ENCODE measurements at regions not wholly inside any gene's neighbourhood (a gene's known extent, or its start where the extent isn't known, plus 50 kb on each side); places are given as distances from the start of the nearest gene placed in this dataset.
"Not testable (repeated sequence)": the region's sequence is repeated elsewhere in the genome, so short reads cannot be mapped to it uniquely, and the experiment has no call there.

DNA sequence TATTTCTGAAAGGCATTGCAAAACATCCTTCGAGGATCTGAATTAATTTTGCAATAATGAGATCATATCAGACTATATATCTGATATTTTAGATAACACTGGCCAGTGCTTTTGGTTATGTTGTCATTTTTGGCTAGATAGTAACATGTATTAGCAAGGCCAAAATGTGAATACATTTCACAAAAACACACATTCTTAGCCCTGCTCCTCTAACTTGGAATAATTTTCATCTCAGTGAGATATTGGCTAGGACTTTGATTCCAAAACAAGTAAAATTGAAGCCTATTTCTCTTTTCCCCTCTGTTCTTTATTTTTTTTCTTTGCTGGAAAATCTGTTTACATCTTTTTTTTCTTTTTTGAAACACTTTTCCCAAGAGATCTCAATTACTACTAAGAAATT lies 466.8 kb upstream of the CDH4 start:
- Mint-ChIP-seq H3K4me1 (peaks cover 4% of the 10 kb centered on the region), H3K27me3 (ENCODE audit: low read depth) (peaks cover 10% of the 10 kb centered on the region), H3K9me3 (peaks cover 2% of the 10 kb centered on the region), H3K27ac (ENCODE audit: unreplicated experiment) (no peak overlapping the region), H3K36me3 (ENCODE audit: low read depth) (no peaks in the 10 kb centered on the region), H3K4me3 (no peak overlapping the region)
- no peak for DNase-seq (ENCODE audit: low read depth, low spot score)
- TF ChIP-seq, protein P1, sequence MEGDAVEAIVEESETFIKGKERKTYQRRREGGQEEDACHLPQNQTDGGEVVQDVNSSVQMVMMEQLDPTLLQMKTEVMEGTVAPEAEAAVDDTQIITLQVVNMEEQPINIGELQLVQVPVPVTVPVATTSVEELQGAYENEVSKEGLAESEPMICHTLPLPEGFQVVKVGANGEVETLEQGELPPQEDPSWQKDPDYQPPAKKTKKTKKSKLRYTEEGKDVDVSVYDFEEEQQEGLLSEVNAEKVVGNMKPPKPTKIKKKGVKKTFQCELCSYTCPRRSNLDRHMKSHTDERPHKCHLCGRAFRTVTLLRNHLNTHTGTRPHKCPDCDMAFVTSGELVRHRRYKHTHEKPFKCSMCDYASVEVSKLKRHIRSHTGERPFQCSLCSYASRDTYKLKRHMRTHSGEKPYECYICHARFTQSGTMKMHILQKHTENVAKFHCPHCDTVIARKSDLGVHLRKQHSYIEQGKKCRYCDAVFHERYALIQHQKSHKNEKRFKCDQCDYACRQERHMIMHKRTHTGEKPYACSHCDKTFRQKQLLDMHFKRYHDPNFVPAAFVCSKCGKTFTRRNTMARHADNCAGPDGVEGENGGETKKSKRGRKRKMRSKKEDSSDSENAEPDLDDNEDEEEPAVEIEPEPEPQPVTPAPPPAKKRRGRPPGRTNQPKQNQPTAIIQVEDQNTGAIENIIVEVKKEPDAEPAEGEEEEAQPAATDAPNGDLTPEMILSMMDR (conservative IDR thresholded peaks at IDR 0.05), result no peak

DNA sequence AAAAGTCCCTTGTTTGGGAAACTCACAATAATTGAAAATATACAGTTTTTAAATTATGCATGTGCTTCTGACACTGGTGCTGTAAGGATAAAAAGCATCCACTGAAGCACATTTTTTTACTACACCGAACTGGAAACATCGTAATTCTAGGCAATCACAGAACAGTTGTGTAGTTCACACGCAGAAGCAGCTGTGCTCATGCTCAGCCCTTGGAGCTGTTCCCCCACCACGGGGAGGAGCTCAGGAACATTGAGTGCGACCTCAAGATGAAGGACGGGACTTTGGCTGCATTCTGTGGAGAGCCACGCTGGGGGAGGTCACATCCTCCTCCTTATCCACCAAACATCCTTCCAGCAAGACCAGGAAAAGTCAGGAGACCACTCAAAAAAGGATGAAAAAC lies 466.3 kb upstream of the CDH4 start:
- no peak for DNase-seq (ENCODE audit: low read depth, low spot score)
- H3K36me3 Mint-ChIP-seq (ENCODE audit: low read depth), result no peaks in the 10 kb centered on the region
- H3K4me1 Mint-ChIP-seq, result peaks cover 4% of the 10 kb centered on the region
- no peak overlapping the region for H3K4me3 Mint-ChIP-seq
- H3K27ac Mint-ChIP-seq (ENCODE audit: unreplicated experiment), result no peak overlapping the region
- peaks cover 14% of the 10 kb centered on the region for H3K27me3 Mint-ChIP-seq (ENCODE audit: low read depth)
- TF ChIP-seq, protein P1 (conservative IDR thresholded peaks at IDR 0.05), result no peak
- peaks cover 2% of the 10 kb centered on the region for H3K9me3 Mint-ChIP-seq

DNA sequence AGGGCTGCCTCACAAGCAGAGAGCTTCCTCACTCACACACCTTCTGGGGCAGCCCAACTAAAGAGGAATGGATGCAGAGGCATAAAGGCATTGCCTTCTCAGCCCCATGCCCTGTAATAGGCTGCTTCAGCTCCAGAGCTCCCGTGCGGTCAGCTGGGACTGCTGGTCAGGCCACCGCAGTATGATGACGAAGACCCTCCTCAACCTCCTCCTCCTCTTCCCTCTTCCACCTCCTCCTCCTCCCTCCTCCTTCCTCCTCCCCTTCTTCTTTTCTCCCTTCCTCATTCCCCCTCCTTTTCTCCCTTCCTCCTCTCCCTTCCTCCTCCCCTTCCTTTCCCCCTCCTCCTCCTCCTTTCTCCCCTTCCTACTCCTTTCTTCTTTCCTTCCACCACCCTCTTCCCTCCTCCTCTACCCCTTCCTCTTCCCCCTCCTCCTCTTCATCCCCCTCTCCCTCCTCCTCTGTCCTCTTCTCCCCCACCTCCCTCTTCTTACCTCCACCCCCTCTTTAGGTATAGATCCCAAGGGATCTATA lies 465.3 kb upstream of the CDH4 start:
- Mint-ChIP-seq H3K27me3 (ENCODE audit: low read depth) (peaks cover 20% of the 10 kb centered on the region), H3K36me3 (ENCODE audit: low read depth) (no peaks in the 10 kb centered on the region), H3K4me1 (peaks cover 4% of the 10 kb centered on the region), H3K27ac (ENCODE audit: unreplicated experiment) (no peak overlapping the region), H3K4me3 (no peak overlapping the region), H3K9me3 (peaks cover 2% of the 10 kb centered on the region)
- DNase-seq (ENCODE audit: low read depth, low spot score), result no peak
- TF ChIP-seq, protein P1 (conservative IDR thresholded peaks at IDR 0.05), result no peak

DNA sequence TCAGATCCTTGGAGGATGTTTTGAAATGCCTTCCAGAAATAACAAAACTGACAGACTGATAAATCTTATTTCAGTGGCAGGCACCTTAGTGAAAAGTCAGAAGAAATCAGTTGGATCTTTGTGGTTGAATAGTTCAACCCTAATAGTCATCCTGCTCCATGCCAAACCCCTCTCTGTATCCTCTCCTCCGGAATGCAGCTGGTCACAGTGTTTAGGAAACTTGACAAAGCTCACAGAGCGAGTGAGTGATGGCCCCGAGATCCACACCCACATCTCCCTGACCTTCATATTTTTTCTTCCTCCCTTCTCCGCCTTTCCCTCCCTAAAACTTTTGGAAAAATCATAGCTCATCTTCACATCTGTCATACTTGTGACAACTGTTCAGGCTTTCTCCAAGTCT lies 464.8 kb upstream of the CDH4 start:
- no peak for DNase-seq (ENCODE audit: low read depth, low spot score)
- peaks cover 4% of the 10 kb centered on the region for H3K4me1 Mint-ChIP-seq
- TF ChIP-seq, protein P1 (conservative IDR thresholded peaks at IDR 0.05), result no peak
- H3K9me3 Mint-ChIP-seq, result peaks cover 2% of the 10 kb centered on the region
- H3K36me3 Mint-ChIP-seq (ENCODE audit: low read depth), result no peaks in the 10 kb centered on the region
- H3K27ac Mint-ChIP-seq (ENCODE audit: unreplicated experiment), result no peak overlapping the region
- peaks cover 23% of the 10 kb centered on the region for H3K27me3 Mint-ChIP-seq (ENCODE audit: low read depth)
- no peak overlapping the region for H3K4me3 Mint-ChIP-seq

DNA sequence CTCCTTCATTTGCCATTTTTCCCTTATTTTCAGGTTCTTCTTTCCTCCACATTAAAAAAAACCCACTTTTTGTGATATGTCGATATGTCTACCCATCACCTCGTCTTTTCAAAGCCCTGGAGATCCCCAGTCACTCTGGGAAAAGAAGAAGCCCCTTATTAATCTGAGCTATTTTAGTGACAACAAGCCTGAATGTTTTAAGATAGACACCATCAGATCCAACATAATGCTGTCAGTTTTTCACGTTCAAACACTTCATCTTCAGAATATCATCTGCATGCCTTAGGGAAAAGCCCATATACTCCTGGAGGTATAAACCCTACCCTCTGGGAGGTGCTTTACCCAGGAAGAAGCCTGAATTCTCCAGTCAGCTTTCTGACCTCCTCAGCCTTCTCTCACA lies 464.0 kb upstream of the CDH4 start:
- no peak overlapping the region for H3K4me3 Mint-ChIP-seq
- DNase-seq (ENCODE audit: low read depth, low spot score), result no peak
- H3K27ac Mint-ChIP-seq (ENCODE audit: unreplicated experiment), result no peak overlapping the region
- no peaks in the 10 kb centered on the region for H3K36me3 Mint-ChIP-seq (ENCODE audit: low read depth)
- peaks cover 25% of the 10 kb centered on the region for H3K27me3 Mint-ChIP-seq (ENCODE audit: low read depth)
- H3K9me3 Mint-ChIP-seq, result peaks cover 2% of the 10 kb centered on the region
- H3K4me1 Mint-ChIP-seq, result peaks cover 4% of the 10 kb centered on the region
- TF ChIP-seq, protein P1 (conservative IDR thresholded peaks at IDR 0.05), result no peak

DNA sequence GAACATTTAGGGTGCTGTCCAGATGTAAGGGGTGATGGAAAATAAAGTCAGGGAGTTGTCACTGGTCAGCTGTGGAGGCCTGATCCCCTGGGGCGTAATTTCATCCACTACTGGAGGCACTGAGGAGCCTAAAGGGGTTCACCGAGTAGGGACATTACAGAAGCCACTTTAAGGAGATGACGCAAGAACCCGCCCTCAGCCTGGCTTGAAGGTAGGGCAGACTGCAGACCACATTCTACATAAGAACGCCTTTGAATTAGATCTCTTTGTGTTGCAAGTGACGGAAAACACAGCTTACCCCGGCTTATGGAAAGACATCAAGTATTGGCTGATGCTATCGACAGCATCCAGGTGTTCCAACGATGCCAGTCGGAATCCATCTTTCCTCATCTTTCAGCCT lies 462.7 kb upstream of the CDH4 start:
- H3K27ac Mint-ChIP-seq (ENCODE audit: unreplicated experiment), result no peak overlapping the region
- H3K4me3 Mint-ChIP-seq, result no peak overlapping the region
- H3K4me1 Mint-ChIP-seq, result peaks cover 11% of the 10 kb centered on the region
- H3K36me3 Mint-ChIP-seq (ENCODE audit: low read depth), result no peaks in the 10 kb centered on the region
- H3K27me3 Mint-ChIP-seq (ENCODE audit: low read depth), result peaks cover 25% of the 10 kb centered on the region
- no peak for DNase-seq (ENCODE audit: low read depth, low spot score)
- peaks cover 2% of the 10 kb centered on the region for H3K9me3 Mint-ChIP-seq
- TF ChIP-seq, protein P1 (conservative IDR thresholded peaks at IDR 0.05), result no peak

DNA sequence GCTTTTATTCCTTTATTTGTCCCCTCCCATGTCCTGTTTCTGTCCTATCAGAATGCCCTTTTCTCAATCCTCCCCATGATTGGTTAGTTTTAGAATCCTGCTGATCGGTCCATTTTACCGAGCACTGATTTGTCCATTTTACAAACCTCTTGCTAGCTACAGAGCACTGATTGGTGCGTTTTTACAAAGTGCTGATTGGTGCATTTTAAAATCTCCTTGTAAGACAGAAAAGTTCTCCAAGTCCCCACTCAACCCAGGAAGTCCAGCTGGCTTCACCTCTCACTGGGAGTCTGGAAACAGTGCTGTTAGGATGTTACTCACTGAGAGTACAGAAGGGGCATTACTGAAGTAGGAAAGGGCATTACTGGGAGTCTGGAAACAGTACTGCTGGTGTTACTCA lies 461.7 kb upstream of the CDH4 start:
- Mint-ChIP-seq H3K27me3 (ENCODE audit: low read depth) (peaks cover 23% of the 10 kb centered on the region), H3K4me1 (peaks cover 20% of the 10 kb centered on the region)
- not testable (repeated sequence) for H3K4me3 Mint-ChIP-seq; DNase-seq (ENCODE audit: low read depth, low spot score); H3K9me3 Mint-ChIP-seq; H3K27ac Mint-ChIP-seq (ENCODE audit: unreplicated experiment); H3K36me3 Mint-ChIP-seq (ENCODE audit: low read depth)

All from neural crest cell (in vitro differentiated cells).